GM21717 (cell line): ENCODE measurements at regions not wholly inside any gene's neighbourhood (a gene's known extent, or its start where the extent isn't known, plus 50 kb on each side); places are given as distances from the start of the nearest gene placed in this dataset.

Experiments used
- ATAC-seq: cut with Tn5 transposase; IDR thresholded peaks from one replicate; pipeline ENCODE4 v1.9.1; 2021; ENCODE audit warnings: mild to moderate bottlenecking, moderate library complexity; ENCODE audit not compliant: unreplicated experiment

DNA sequence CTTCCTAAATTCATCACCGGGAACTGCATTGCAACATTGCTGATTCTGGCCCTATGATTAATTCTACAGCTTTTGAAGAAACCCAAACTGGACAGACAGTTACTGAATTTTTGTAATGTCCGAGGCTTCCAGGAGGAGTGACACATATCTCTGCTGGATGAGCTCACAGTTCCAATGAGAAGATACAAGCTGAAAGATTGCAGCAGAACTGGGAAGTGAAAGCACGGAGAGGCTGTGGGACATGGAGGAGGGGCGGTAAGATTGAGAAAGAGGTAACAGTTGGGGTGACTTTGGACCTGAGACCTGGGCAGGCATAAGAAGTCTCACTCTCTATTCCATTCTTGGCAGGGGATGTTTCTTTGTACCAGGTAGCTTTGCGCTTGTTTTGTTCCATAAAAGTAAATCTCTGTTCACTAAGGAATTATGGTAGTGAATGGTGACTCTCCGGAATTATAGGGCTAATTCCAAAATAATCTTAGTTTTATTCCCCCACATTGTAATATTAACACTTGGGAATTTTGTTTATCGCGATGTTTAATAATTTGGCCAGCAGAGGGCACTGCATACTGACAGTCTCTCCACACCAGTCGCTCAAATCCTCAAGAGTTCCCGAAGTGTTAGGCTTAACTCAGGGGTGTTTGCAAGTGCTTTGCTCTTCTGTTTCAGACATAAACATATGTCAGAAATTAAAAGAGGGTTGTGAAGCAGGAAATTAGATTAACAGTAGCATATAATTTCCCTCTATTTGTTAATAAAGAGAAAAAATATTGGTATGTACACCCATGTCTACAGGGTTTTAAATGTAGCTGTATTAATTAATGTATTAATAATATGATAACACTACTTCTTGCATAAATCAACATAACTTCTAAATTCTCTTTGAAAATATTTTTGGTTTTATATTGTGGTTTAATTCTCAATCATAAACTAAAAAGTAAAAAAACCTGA lies 201.4 kb downstream of the SOCS6 start:
- ATAC-seq, result peak; percentile 58

DNA sequence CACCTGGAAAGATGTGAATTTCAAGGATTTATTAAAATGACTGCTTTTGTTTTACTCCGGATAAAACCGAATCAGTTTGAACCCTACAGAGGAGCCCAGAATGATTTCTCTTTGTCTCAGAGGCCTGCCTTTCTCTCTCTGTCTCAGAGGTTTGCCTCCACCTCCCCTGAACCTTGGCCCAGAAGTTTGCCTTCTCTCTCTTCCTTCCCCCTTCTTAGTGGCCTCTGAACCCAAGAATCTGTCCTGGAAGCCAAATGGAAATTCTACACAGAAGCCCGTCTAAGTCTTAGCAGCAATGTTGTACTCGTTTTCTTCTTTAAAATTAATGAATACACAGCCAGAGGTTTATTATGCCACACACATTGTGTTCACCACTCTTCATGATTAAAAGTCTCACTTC lies 200.7 kb downstream of the SOCS6 start:
- ATAC-seq, result no peak

DNA sequence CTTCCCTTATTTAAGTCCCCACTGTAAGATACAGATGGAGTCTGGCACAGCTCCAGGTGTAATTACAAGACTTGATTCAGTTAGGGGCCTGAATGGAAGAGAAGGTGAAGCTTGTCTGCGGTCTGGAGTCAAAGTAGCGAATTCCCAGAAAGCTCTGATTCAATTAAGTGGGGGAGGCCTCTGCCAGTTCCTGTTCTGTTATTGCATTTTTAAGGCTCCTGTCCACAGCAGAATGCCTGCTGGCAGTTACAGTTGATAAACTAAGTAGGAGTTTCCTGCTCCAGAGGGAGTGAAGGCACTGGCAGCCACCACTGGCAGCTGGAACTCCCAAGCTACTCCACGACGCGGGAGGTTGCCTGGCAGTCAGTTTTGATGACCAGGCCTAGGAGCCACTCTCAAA lies 181.1 kb downstream of the SOCS6 start:
- ATAC-seq, result no peak

DNA sequence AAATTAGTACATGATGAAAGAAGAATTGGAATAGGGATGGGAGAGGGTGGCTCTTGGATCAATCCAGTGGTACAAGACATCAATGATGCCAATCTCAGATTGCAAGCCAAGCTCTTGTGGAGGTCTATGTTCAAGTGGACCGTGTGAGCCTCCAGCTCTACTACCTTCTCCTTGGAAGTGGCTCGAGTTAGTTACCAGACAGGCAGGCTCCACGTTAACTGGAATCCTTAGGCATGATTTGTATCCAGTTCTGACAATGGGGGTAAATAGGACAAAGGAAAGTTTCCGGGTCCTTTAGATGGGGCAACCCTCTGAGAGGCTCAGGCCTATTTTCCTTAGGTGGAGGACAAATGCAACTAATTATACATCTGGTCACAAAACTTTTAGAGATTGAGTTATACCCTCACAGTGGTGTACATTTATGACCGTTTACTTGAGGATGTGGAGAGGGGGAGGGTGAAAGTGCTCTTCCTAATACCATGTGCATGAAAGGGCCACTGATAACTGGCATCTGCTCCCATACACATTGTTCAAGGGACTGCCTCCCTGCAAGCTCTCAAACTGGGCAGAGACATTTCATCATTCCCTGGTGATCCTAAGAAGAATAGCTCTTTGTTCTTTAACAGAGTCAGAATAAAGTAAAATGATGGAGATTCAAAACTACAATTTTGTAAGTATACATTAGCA lies 180.2 kb downstream of the SOCS6 start:
- no peak for ATAC-seq

DNA sequence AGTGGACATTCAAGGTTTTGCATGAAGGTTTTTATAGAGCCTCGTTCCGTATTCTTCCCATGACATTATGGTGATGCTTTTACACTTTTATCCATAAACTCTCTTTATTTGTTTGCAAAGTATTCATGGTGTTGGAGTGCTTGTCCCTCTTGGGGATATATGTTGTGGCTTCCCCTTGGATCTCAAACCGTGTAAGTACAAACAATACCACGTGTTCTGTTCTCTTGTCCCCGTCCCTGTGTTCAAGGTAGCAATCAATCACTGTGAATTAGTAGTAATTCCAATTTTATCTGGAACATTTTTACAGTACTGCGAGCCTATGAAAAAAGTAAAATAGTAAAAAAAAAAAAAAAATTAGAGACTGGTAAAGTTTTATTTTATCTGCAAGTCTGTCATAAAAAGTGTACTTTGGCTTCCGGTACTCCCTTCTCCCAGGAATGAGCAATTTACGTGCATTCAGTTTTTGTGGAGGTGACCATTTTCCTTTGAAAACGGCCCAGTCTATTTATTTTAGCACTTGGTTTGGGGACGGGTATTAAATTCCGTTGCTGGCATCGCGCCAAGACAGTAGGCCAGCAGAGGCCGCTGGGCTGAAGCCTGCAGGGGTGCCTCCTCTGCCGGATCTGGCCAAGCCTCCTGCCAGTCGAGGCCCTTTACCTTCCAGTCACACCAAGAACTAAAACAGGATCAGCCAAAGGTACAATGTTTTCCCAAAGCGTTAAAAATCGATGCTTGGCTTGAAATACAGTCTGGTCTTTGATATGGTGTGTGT lies 175.7 kb downstream of the SOCS6 start:
- no peak for ATAC-seq

DNA sequence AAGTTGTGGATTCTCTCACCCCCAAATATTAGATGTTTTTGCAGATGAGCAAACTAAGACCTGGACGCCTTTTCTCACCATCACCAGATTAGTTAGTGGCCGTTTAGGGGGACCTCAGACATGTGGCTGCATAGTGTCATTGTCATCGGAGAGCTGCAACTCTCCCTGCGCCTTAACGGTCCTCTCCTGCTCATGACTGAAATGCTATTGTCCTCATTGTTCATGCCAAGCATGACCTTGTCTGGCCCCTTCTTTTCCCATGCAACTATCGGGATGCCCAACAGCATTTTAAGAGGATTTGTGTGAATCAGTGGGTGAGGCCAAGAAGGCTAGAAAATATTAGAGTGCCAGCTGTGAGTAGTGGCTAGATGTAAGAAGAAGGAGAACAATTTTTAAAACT lies 174.2 kb downstream of the SOCS6 start:
- ATAC-seq, result no peak

DNA sequence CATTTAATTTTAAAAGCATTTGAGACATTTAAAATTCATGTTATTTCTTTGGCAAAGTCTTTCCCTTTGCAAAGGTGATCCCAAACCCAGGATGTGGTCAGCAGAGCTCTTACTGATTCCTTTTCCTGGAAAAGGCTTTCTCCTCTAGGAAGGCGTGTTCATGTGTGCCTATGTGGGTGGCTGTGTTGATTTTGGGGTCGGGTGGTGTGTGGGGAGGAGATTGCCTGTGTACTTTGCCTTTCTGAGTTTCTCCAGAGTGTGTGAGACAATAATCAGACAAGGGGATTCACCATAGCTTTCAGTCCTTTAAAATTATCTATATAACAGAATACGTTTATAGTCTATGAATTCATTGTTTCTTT lies 173.2 kb downstream of the SOCS6 start:
- ATAC-seq, result no peak

DNA sequence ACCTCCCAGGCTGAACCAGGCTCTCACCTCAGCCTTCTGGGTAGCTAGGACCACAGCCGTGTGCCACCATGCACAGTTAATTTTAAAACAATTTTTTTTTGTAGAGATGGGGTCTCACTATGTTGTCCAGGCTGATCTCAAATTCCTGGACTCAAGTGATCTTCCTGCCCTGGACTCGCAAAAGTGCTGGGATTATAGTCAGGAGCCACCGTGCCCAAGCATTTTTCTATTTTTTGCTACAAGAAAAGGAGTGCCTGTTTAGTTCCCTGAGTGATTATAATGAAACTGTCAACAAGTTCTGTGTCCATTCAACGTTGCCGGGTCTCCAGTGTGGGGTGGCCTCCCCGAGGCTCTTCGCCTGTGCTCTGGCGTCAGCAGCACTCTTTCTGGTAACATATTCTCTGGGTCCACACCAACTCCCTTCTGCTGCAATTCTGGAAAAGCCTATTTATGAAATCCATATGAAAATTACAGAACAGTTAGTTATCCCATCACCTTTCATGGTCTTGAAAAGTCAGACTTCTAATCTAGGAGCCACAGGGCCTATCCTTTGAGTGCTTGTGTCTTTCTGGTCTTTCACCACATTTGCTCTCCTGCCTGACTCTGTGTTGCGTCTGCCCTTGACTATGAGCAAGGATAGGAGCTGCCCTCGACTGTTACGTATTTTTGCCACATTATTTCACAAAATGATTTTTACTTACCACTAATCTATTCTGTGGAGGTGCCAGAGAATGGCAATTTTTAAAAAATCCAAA lies 172.7 kb downstream of the SOCS6 start:
- no peak for ATAC-seq

DNA sequence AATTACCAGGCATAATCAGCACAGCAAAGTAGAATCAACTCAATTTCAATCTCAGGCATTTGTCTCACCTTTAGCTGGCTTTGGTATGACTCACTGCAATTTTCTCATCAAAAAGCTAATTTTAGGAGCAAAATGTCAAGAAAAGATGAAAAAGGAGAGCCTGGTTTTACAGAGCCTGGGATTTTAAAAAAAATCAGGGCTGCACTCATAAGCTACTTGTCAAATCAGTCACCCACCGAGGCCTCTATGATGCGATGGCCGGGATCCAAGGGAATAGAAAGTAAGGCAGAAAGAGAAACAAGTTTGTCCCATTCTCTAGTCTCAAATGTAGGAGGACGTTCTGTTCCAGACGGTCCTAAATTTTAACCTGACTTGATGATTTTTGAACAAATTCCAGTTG lies 170.9 kb downstream of the SOCS6 start:
- no peak for ATAC-seq

DNA sequence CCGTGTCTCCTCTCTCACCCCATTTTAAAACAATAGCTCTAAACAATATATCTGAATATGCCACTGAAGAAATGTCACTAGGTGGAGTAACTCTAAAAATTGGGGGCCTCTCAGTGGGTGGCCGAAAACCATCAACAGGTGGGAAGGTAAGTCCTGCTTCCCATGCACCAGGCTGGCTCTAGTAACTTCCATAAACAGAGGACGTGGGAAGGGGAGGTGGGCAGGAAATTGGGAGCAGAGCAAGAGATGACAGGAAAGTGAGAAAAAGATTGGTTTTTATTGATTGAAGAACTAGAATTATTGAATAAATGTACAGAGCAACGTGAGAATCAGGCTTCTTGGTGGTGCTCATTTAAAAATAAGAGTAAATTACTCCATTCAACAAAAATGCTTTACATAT lies 170.4 kb downstream of the SOCS6 start:
- no peak for ATAC-seq

DNA sequence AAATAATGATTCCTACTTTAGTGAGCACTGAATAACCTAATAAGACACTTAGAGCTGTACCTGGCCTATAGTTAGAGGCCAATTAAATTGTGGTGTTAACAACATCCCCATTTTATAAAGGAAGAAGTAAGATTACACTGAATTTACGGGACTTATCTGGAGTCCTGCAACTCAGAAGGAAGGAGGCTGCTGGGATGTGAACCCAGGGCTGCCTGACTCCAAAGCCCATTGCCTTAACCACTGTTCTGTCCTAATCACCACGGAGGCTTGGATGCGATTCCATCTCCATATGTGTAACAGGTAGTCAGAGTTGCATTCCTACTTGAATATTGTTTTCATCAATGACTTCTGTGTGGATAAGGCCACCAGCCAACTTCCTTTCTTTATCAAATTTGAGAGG lies 168.9 kb downstream of the SOCS6 start:
- ATAC-seq, result no peak

DNA sequence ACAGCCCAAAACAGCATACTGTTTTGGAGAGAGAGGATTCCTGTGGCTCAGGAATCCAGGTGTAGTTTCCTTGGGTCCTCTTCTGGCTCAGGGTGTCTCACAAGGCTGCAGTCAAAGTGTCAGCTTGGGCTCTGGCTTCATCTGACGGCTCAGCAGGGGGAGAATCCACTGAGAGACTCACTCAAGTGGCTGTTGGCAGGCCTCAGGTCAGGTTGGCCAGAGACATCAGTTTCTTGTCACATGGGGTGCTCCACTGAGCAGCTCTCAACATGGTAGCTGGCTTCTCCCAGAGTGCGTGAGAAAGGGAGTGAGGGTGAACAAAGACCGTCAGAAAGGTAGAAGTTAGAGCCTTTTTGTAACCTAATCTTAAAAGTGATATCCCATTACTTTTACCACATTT lies 168.4 kb downstream of the SOCS6 start:
- no peak for ATAC-seq

DNA sequence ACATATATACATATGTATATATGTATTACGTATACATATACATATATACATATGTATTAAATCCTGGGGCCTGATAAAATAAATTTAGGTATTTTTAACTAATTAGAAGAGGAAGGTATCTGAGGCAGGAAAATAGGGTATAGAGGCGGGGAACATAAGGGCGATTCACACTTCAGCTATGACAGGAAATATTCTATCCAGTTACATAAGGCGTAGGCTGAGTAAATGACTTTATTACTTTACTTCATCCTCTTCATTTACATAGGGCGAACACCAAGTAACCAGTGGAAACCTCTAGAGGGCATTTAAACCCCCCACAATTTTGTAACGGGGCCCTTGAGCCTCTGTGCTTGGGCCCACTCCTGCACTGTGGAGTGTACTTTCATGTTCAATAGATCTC lies 167.5 kb downstream of the SOCS6 start:
- ATAC-seq, result no peak

DNA sequence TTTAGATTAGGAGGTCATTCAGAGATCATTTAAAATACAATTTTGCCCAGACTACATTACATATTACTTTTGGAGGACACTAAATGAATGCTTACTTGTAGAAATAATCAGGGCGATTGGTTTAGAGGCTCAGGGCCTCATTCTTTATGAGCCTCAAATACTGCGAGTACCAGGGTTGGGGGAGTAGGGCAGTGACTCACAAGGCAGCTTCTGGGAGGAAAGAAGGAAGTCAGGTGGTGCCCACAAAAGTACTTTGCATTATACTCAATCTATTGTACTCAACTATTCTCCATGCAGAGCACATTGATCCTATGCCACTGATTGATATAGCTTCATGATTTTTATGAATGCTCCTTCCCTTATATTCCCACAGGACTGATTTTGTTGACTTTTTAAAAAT lies 166.9 kb downstream of the SOCS6 start:
- no peak for ATAC-seq

DNA sequence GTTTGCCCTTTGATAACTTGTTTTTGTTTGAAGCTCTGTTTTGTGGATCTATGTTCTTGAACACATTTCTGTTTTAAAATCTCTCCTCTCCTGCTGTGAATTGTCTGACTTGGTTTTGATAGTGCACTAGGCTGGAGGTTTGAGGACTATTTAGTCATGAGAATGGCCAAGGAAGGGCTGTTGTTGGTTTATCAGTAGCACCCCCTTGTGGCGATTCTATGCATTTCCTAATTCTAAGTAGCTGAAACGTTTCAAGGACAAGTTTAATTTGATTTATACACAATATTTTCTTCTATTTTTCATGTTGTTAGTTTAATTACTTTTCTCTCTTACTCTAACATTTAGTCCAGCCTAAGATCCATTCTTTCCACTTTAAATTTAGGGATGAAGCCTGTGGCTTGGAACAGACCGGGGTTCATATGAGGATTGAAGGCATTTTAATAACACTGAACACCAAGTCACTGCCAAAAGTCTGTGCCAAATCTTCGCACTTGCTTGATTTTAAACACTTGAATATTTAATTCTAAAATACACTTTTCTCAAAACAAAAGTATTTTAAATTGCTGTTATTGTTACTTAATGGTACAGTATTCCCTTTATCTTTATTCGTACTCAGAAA lies 166.0 kb downstream of the SOCS6 start:
- ATAC-seq, result peak; percentile 65

DNA sequence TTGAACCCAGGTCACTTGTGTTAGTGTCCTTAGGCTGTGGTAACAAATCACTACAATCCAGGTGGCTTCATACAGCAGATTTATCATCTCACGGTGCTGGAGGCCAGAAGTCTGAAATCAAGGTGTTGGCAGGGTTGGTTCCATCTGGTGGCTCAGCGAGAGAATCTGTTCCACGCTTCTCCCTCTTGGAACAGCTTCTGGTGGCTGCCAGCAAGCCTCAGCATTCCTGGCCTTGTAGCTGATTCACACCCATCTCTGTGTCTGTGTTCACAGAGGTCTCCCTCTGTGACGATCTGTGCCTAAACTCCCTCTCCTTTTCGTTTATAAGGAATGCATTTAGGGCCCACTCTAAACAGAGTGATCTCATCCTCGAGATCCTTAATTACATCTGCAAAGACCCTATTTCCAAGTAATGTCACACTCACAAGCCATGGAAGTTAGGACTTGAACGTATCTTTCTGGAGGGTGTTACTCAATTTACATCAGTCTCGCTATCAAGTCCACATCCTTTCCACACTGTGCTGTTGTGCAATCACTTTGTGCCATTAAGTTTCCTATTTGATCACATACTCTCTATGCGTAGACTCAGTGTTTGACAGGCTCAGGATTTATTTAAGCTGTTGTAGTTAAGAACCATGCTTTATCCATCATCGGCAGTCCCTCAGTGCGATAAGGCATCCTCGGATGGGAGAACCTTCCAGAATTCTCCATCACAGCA lies 164.4 kb downstream of the SOCS6 start:
- ATAC-seq, result no peak

DNA sequence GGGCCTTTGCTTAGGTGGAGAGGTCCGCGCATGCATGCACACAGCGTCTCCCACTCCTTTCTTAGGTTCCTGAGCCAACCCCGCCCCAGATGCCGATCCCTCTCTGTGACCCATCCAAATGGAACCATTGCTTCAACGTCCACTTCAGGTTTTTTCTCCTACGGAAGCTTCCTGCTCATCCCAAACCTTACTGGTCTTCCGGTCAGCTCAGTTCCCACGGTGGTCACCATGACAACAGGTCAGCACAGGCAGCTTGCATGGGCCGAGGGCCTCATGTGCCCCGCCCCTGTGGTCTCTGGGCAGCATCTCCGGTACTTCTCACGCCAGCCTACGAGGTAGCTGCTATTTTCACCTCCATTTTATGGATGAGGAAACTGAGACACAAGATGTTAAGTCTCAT lies 163.7 kb downstream of the SOCS6 start:
- ATAC-seq, result no peak

DNA sequence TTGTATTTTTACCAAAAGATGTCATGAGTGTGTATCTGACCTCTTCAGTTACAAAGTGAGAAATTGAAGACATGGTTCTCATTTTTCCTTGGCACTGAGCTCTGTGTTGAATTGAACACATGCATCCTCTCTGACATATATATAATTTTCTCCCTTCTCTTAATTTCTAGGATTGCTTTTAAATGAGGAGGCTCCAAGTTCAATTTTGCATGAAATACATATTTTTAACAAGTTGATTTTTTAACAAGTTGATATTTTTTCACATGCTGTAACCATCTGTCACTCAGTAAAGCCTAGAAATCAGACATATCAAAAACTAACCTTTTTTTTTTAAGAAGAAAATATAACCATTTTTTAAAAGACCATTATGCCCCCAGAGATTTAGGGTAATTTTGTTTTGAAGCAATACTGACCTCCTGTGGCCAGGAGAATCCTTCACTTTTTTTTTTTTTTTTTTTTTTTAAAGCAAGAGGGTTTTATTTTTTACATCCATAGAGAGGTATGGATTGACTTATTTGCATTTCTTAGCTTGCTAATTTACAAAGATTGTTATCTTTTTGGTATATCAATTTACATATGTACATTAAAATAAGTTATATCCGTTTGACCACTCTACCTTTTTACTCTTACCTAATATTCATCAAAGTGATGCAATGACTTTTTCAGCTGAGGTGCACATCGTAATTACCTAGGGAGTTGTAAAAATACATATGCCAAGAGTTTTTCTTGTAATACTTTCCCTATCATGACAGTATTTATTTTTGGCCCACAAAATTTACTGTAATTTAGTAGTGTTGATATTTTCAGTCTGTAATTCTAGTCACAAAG lies 161.8 kb downstream of the SOCS6 start:
- ATAC-seq, result no peak

DNA sequence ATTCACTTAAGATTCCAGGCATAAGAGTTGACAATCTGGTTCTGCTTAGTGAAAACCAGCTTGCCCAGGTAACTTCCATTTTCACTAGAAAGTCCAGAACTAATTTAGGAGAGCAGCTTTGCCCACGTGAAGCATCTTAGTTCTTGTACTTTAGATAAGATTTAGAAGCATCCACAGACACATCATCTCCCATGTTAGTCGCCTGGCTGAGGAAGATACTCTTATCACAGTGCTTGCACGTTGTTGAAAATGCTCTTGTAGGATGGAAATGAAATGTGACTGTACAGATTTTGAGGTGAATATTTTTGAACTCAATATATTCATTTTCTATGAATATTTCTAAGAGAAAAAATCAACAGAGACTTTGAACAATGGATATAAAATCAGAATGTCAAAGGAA lies 159.7 kb downstream of the SOCS6 start:
- no peak for ATAC-seq
